Omental fat pad (tissue), 3 donors: ENCODE measurements at regions not wholly inside any gene's neighbourhood (a gene's known extent, or its start where the extent isn't known, plus 50 kb on each side); places are given as distances from the start of the nearest gene placed in this dataset.

ENCODE experiments used
- ATAC-seq: fragments of 150-250 bp; one replicate; pipeline ENCODE4 v1.9.1; 2016; ENCODE audit warnings: mild to moderate bottlenecking, moderate library complexity; ENCODE audit not compliant: low FRiP score
- DNase-seq: peaks from one replicate; pipeline ENCODE4 v3.0.0-alpha.2; 2019; ENCODE audit warnings: low spot score
- TF ChIP-seq, protein P1 (sequence below), 3 donors: fragments of 450-650 bp; IDR thresholded peaks; one replicate each; pipeline ENCODE4 v1.5.1; 2016 to 2017; ENCODE audit warnings: antibody characterized with exemption in 3 of 3, mild to moderate bottlenecking in 3 of 3, moderate library complexity in 2 of 3

DNA sequence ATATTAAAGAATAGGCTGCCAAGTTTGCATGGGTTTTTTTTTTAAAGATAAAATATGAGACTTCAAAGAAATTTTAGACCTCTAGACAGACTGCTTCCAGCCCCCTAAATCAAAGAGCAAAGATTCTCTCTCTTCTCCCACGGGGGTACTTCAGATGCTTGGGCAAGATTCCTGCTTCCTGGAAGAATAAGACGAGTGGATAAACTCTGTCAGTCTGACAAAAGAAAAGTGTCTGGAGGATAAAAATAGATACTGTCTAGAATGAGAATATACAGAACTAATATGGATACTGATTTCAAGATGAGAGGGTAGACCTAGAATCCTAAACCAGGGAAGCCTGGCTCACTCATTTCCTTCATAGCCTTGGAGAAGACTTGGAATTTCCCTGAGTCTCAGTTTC lies 435.1 kb downstream of the FOXO1 start:
- DNase-seq = no peak
- TF ChIP-seq, protein P1, sequence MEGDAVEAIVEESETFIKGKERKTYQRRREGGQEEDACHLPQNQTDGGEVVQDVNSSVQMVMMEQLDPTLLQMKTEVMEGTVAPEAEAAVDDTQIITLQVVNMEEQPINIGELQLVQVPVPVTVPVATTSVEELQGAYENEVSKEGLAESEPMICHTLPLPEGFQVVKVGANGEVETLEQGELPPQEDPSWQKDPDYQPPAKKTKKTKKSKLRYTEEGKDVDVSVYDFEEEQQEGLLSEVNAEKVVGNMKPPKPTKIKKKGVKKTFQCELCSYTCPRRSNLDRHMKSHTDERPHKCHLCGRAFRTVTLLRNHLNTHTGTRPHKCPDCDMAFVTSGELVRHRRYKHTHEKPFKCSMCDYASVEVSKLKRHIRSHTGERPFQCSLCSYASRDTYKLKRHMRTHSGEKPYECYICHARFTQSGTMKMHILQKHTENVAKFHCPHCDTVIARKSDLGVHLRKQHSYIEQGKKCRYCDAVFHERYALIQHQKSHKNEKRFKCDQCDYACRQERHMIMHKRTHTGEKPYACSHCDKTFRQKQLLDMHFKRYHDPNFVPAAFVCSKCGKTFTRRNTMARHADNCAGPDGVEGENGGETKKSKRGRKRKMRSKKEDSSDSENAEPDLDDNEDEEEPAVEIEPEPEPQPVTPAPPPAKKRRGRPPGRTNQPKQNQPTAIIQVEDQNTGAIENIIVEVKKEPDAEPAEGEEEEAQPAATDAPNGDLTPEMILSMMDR (IDR thresholded peaks at IDR 0.05) = no peak
- ATAC-seq = peak; percentile 17

DNA sequence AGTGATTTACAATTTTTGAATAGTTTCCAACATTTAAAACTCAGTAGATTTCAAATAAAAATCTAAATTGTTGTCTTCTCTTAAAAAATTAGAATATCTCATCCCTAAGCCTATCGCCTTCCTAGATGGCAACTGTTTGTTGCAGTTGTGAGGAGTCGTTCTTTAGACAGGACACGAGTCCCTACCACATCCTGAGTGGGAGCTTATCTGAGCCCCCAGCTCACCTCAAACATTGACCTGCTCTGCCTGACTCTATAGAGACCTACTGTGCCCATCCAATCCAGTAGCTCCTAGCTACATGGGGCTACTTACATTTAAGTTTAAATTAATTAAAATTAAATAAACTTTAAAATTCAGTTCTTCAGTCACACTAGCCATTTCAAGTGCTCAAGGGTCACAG lies 434.7 kb downstream of the FOXO1 start:
- DNase-seq (no peak), ATAC-seq (no peak)
- TF ChIP-seq, protein P1 (IDR thresholded peaks at IDR 0.05) = no peak

- TF ChIP-seq, protein P1 (IDR thresholded peaks at IDR 0.05) = no peak
- ATAC-seq (no peak), DNase-seq (no peak)
Measured at GRCh38 chr13:40232311-40233040, 434.0 kb downstream of the FOXO1 start.

GRCh38 chr13:40233731-40234195 lies 432.7 kb downstream of the FOXO1 start:
- ATAC-seq = no peak
- TF ChIP-seq, protein P1 (IDR thresholded peaks at IDR 0.05) = no peak
- no peak for DNase-seq

DNA sequence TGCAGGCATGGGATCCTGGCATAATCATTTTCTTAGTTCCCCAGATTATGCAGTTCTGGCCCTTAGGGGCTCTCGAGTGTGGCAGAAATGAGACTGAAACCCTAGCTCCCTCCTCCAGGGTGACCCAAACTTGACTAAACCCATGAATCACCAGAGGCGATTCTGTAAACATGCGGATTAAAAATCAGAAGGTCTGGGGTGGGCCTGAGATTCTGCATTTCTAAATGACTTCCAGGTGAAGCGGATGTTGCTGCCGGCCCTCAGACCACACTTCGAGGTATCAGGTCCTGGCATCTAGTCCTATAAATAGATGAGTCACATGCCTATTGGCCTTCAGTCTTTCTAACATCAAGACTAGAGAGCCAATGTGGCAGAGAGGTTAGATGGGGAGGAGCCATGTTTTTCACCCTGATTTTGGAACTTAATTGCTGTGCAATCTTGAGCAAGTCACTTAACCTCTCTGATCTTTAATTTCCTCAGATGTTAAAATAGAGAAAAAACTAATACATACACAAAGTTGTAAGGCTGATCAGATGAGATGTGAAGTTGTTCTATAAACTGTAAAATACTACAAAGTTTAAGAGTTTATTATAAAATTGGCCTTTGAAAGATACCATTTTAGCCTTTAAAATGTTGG lies 431.2 kb downstream of the FOXO1 start:
- TF ChIP-seq, protein P1 (IDR thresholded peaks at IDR 0.05) = no peak
- ATAC-seq = no peak
- DNase-seq = no peak

GRCh38 chr13:40236566-40237168 lies 429.8 kb downstream of the FOXO1 start:
- TF ChIP-seq, protein P1 (IDR thresholded peaks at IDR 0.05) = no peak
- ATAC-seq = peak; percentile 27
- no peak for DNase-seq
